ENCODE measurements at regions not wholly inside any gene's neighbourhood (a gene's known extent, or its start where the extent isn't known, plus 50 kb on each side); places are given as distances from the start of the nearest gene placed in this dataset.

DNA sequence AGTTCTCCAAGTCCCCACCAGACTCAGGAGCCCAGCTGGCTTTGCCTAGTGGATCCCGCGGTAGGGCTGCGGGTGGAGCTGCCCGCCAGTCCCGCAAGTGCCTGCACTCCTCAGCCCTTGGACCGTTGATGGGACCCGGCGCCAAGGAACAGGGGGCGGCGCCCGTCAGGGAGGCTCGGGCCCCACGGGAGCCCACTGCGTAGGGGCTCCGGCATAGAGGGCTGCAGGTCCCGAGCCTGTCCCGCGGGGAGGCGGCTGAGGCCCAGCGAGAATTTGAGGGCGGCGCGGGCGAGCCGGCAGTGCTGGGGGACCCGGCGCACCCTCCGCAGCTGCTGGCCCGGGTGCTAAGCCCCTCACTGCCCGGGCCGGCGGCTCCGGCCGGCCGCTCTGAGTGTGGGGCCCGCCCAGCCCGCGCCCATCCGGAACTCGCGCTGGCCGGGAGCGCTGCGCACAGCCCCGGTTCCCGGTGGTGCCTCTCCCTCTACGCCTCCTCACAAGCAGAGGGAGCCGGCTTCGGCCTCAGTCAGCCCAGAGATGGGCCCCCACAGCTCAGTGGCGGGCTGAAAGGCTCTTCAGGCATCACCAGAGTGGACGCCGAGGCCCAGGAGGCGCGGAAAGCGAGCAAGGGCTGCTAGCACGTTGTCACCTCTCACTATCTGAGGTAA lies 452.4 kb upstream of the LRFN5 start:
- no peak for DNase-seq (ENCODE audit: low read depth)
- ChIA-PET POLR2A (no interaction called here), CTCF (no interaction called here)
- H3K36me3 ChIP-seq (ENCODE audit: control insufficient read depth, insufficient read depth, low read length): no peaks in the 10 kb centered on the region
- TF ChIP-seq, protein P1, sequence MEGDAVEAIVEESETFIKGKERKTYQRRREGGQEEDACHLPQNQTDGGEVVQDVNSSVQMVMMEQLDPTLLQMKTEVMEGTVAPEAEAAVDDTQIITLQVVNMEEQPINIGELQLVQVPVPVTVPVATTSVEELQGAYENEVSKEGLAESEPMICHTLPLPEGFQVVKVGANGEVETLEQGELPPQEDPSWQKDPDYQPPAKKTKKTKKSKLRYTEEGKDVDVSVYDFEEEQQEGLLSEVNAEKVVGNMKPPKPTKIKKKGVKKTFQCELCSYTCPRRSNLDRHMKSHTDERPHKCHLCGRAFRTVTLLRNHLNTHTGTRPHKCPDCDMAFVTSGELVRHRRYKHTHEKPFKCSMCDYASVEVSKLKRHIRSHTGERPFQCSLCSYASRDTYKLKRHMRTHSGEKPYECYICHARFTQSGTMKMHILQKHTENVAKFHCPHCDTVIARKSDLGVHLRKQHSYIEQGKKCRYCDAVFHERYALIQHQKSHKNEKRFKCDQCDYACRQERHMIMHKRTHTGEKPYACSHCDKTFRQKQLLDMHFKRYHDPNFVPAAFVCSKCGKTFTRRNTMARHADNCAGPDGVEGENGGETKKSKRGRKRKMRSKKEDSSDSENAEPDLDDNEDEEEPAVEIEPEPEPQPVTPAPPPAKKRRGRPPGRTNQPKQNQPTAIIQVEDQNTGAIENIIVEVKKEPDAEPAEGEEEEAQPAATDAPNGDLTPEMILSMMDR (IDR thresholded peaks at IDR 0.05; ENCODE audit: insufficient read depth, low read depth, low read length): no peak
- H3K4me3 ChIP-seq (ENCODE audit: low read depth, low read length): no peak overlapping the region
- H3K27me3 ChIP-seq (ENCODE audit: control insufficient read depth, insufficient read depth, low read length): no peaks in the 10 kb centered on the region

DNA sequence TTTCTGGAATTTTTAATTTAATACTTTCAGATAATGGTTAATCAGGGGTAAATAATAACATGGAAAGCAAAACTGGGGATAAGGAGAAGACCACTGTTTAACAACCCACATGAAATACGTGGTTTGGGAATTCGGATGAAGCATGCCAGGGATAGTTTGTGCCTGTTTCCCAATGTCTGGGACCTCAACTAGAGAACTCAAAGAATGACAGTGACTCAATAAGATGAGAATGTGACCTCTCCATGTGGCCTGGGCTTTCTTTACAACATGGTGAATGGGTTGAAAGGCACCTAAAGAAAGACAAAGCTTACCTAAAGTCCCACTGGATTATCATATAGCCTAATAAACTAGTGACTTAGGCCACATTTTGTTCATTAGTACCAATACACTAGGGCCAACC lies 460.3 kb upstream of the LRFN5 start:
- Histone ChIP-seq H3K36me3 (ENCODE audit: control insufficient read depth, insufficient read depth, low read length) (no peaks in the 10 kb centered on the region), H3K27me3 (ENCODE audit: control insufficient read depth, insufficient read depth, low read length) (no peaks in the 10 kb centered on the region), H3K4me3 (ENCODE audit: low read depth, low read length) (no peak overlapping the region)
- TF ChIP-seq, protein P1 (IDR thresholded peaks at IDR 0.05; ENCODE audit: insufficient read depth, low read depth, low read length): no peak
- DNase-seq (ENCODE audit: low read depth): no peak
- ChIA-PET CTCF (no interaction called here), POLR2A (no interaction called here)

DNA sequence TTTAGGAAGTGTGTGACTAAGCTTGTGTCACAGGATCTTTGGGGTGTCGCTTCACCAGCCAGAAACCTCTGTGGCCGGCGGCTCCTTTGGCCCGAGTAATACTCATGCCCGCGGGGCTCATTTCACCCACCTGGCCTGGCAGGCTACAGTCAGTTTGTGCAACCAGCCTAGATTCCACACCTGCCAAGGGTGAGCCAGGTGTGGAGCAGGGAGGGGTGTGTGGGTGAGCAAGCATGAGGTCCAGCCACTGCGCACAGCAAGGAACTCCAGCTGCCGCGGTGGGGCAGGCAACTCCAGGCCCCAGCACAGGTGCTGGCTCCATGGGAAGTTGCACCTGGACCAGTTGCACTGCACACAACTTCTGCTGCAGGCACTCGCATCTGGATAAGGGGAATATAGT lies 462.3 kb upstream of the LRFN5 start:
- no peak for DNase-seq (ENCODE audit: low read depth)
- no peaks in the 10 kb centered on the region for H3K27me3 ChIP-seq (ENCODE audit: control insufficient read depth, insufficient read depth, low read length)
- H3K36me3 ChIP-seq (ENCODE audit: control insufficient read depth, insufficient read depth, low read length): no peaks in the 10 kb centered on the region
- TF ChIP-seq, protein P1 (IDR thresholded peaks at IDR 0.05; ENCODE audit: insufficient read depth, low read depth, low read length): no peak
- no peak overlapping the region for H3K4me3 ChIP-seq (ENCODE audit: low read depth, low read length)
- CTCF ChIA-PET: no interaction called here
- POLR2A ChIA-PET: no interaction called here

DNA sequence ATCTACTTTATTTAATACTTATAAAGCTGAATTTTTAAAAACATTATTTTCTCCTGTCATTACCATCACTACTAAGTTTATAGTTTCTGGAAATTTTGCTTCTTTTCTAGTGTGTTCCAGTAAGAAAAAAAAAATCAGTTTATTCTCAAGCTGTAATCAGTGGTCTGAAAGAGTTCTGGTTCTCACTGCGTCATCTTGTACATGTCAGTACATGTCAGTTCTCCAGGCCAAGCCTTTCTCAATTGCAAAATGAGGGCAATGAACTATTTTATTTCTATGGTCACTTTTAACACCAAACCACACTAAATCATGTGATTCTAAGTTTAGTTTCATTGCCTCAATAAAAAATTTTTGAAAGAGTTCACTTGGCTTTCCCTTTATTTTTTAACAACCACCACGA lies 468.9 kb upstream of the LRFN5 start:
- no peak for DNase-seq (ENCODE audit: low read depth)
- POLR2A ChIA-PET: no interaction called here
- CTCF ChIA-PET: no interaction called here
- Histone ChIP-seq H3K36me3 (ENCODE audit: control insufficient read depth, insufficient read depth, low read length) (no peaks in the 10 kb centered on the region), H3K27me3 (ENCODE audit: control insufficient read depth, insufficient read depth, low read length) (no peaks in the 10 kb centered on the region), H3K4me3 (ENCODE audit: low read depth, low read length) (no peak overlapping the region)
- TF ChIP-seq, protein P1 (IDR thresholded peaks at IDR 0.05; ENCODE audit: insufficient read depth, low read depth, low read length): no peak

DNA sequence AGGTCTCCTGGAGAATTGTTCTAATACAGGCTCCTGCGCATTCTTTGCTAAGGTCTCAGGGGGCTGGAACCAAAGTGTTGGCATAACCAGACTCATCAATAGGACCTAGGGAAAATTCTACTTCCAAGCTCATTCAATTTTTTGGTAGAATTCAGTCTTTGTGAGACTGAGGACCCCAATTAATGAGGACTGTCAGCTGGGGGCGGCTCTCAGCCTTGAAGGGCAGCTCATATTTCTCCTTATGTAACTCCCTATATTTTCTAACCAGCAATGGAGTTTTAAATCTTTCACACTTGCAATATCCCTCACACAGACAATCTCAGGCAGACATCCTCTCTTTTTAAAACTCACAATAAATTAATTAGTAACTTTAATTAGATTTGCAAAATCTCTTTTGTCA lies 476.4 kb upstream of the LRFN5 start:
- TF ChIP-seq, protein P1 (IDR thresholded peaks at IDR 0.05; ENCODE audit: insufficient read depth, low read depth, low read length): no peak
- Histone ChIP-seq H3K4me3 (ENCODE audit: low read depth, low read length) (no peak overlapping the region), H3K36me3 (ENCODE audit: control insufficient read depth, insufficient read depth, low read length) (no peaks in the 10 kb centered on the region), H3K27me3 (ENCODE audit: control insufficient read depth, insufficient read depth, low read length) (no peaks in the 10 kb centered on the region)
- DNase-seq (ENCODE audit: low read depth): no peak
- CTCF ChIA-PET: no interaction called here
- POLR2A ChIA-PET: no interaction called here
